Activated T-cell treated with anti-CD3 and anti-CD28 coated beads, Interleukin-2, amount 50 U/mL, for 24 hours (primary cell): ENCODE measurements at regions not wholly inside any gene's neighbourhood (a gene's known extent, or its start where the extent isn't known, plus 50 kb on each side); places are given as distances from the start of the nearest gene placed in this dataset.

Experiments
- DNase-seq: peaks from one replicate; pipeline ENCODE4 v3.0.0-alpha.2; 2020
- H3K27ac Mint-ChIP-seq: 2 replicates; pipeline ENCODE4 v1.8.0; 2020; ENCODE audit warnings: mild to moderate bottlenecking, mixed read lengths
- H3K27me3 Mint-ChIP-seq: 2 replicates; pipeline ENCODE4 v1.8.0; 2020; ENCODE audit warnings: mixed read lengths
- H3K36me3 Mint-ChIP-seq: 2 replicates; pipeline ENCODE4 v1.8.0; 2020; ENCODE audit warnings: low read depth, mixed read lengths
- H3K4me1 Mint-ChIP-seq: 2 replicates; pipeline ENCODE4 v1.8.0; 2020; ENCODE audit warnings: low read depth, mixed read lengths
- H3K4me3 Mint-ChIP-seq: 2 replicates; pipeline ENCODE4 v1.8.0; 2020; ENCODE audit warnings: mild to moderate bottlenecking, moderate library complexity, mixed read lengths
- H3K9me3 Mint-ChIP-seq: 2 replicates; pipeline ENCODE4 v1.8.0; 2020; ENCODE audit warnings: mixed read lengths

GRCh38 chr13:47279920-47280319 lies 383.1 kb upstream of the HTR2A start:
- Mint-ChIP-seq H3K27me3 (no peaks in the 10 kb centered on the region), H3K4me3 (no peak overlapping the region), H3K36me3 (no peaks in the 10 kb centered on the region), H3K9me3 (no peaks in the 10 kb centered on the region), H3K4me1 (no peaks in the 10 kb centered on the region), H3K27ac (no peak overlapping the region)
- DNase-seq: no peak

- no peak for DNase-seq
- Mint-ChIP-seq H3K27me3 (no peaks in the 10 kb centered on the region), H3K27ac (no peak overlapping the region), H3K9me3 (no peaks in the 10 kb centered on the region), H3K4me1 (no peaks in the 10 kb centered on the region), H3K36me3 (no peaks in the 10 kb centered on the region), H3K4me3 (no peak overlapping the region)
Measured at GRCh38 chr13:47277774-47278173, 380.9 kb upstream of the HTR2A start.

GRCh38 chr13:47268270-47268669 lies 371.4 kb upstream of the HTR2A start:
- H3K36me3 Mint-ChIP-seq: no peaks in the 10 kb centered on the region
- H3K4me1 Mint-ChIP-seq: no peaks in the 10 kb centered on the region
- H3K27ac Mint-ChIP-seq: no peak overlapping the region
- H3K4me3 Mint-ChIP-seq: no peak overlapping the region
- H3K9me3 Mint-ChIP-seq: no peaks in the 10 kb centered on the region
- no peaks in the 10 kb centered on the region for H3K27me3 Mint-ChIP-seq
- no peak for DNase-seq

- Mint-ChIP-seq H3K9me3 (no peaks in the 10 kb centered on the region), H3K27ac (no peak overlapping the region), H3K27me3 (no peaks in the 10 kb centered on the region), H3K4me1 (no peaks in the 10 kb centered on the region), H3K36me3 (no peaks in the 10 kb centered on the region), H3K4me3 (no peak overlapping the region)
- DNase-seq: no peak
Measured at GRCh38 chr13:47258384-47258783, 361.5 kb upstream of the HTR2A start.

- H3K27me3 Mint-ChIP-seq: no peaks in the 10 kb centered on the region
- no peaks in the 10 kb centered on the region for H3K36me3 Mint-ChIP-seq
- H3K27ac Mint-ChIP-seq: no peak overlapping the region
- H3K4me3 Mint-ChIP-seq: no peak overlapping the region
- H3K4me1 Mint-ChIP-seq: no peaks in the 10 kb centered on the region
- DNase-seq: no peak
- no peaks in the 10 kb centered on the region for H3K9me3 Mint-ChIP-seq
Measured at GRCh38 chr13:47256618-47257017, 359.8 kb upstream of the HTR2A start.

GRCh38 chr13:47252627-47253026 lies 355.8 kb upstream of the HTR2A start:
- H3K9me3 Mint-ChIP-seq: peaks cover 3% of the 10 kb centered on the region

DNA sequence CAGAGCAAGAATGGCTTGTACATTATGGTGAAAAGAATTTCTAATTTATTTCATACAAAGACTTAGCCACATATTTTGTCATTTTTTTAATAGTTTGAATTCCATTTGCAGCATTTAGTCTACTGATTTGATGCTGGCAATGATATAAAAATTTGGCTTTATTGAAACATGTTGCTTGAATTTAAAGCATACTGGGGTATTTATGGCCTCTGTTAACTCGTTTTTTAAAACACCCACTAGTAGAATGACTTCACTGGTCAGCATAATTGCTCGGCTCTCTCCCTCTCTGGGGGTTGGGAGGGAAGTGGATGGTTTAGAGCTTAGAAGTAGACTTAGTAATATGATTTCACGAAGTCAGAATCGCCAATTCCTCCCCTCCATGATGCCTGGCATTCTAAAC lies 354.9 kb upstream of the HTR2A start:
- no peak for DNase-seq
- no peak overlapping the region for H3K4me3 Mint-ChIP-seq
- no peaks in the 10 kb centered on the region for H3K36me3 Mint-ChIP-seq
- no peak overlapping the region for H3K27ac Mint-ChIP-seq
- no peaks in the 10 kb centered on the region for H3K27me3 Mint-ChIP-seq
- H3K4me1 Mint-ChIP-seq: no peaks in the 10 kb centered on the region
- H3K9me3 Mint-ChIP-seq: peaks cover 3% of the 10 kb centered on the region

More at GRCh38 chr13:47252627-47253026, 355.8 kb upstream of the HTR2A start:
- H3K27ac Mint-ChIP-seq: no peak overlapping the region
- no peak overlapping the region for H3K4me3 Mint-ChIP-seq
- no peak for DNase-seq
- H3K36me3 Mint-ChIP-seq: no peaks in the 10 kb centered on the region
- no peaks in the 10 kb centered on the region for H3K27me3 Mint-ChIP-seq
- no peaks in the 10 kb centered on the region for H3K4me1 Mint-ChIP-seq

GRCh38 chr13:47250146-47250545 lies 353.3 kb upstream of the HTR2A start:
- Mint-ChIP-seq H3K9me3 (peaks cover 3% of the 10 kb centered on the region), H3K36me3 (no peaks in the 10 kb centered on the region), H3K27ac (no peak overlapping the region), H3K4me3 (no peak overlapping the region), H3K27me3 (no peaks in the 10 kb centered on the region), H3K4me1 (no peaks in the 10 kb centered on the region)
- no peak for DNase-seq

DNA sequence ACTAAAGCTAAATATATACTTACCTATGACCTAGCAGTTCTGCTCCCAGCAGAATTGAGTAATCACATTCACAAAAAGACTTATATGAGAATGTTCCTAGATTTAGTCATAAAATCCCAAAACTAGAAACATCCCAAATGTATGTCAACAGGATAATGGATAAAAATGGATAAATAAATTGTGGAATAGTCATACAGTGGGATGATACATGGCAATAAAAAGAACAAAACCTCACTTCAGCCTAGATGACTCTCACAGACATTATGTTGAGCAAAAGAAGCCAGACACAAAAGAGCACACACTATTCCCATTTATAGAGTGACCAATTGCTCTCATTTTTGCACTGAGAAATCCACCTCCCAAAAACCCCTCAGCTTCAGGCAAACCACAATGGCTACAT lies 352.4 kb upstream of the HTR2A start:
- H3K4me3 Mint-ChIP-seq: no peak overlapping the region
- H3K9me3 Mint-ChIP-seq: peaks cover 3% of the 10 kb centered on the region
- no peak for DNase-seq
- H3K27ac Mint-ChIP-seq: no peak overlapping the region
- H3K36me3 Mint-ChIP-seq: no peaks in the 10 kb centered on the region
- H3K27me3 Mint-ChIP-seq: no peaks in the 10 kb centered on the region
- H3K4me1 Mint-ChIP-seq: no peaks in the 10 kb centered on the region

DNA sequence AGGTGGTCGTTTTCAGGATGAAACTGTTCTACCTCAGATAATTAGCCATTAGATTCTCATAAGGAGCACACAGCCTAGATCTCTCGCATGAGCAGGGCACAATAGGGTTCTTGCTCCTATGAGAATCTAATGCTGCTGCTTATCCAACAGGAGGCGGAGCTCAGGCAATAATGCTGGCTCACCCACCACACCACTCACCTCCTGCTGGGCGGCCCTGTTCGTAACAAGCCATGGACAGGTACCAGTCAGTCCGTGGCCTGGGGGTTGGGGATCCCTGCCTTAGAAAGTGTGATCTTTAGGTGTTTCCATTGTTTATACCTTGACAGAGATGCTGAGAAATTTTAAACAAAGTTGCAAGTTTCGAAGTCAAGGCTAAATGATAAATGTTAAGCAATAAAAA lies 344.6 kb upstream of the HTR2A start:
- Mint-ChIP-seq H3K4me3 (no peak overlapping the region), H3K4me1 (no peaks in the 10 kb centered on the region), H3K27ac (no peak overlapping the region), H3K36me3 (no peaks in the 10 kb centered on the region), H3K27me3 (no peaks in the 10 kb centered on the region), H3K9me3 (no peaks in the 10 kb centered on the region)
- DNase-seq: no peak

- Mint-ChIP-seq H3K4me1 (no peaks in the 10 kb centered on the region), H3K27me3 (no peaks in the 10 kb centered on the region), H3K4me3 (no peak overlapping the region), H3K36me3 (no peaks in the 10 kb centered on the region), H3K9me3 (no peaks in the 10 kb centered on the region), H3K27ac (no peak overlapping the region)
- no peak for DNase-seq
Measured at GRCh38 chr13:47239025-47239424, 342.2 kb upstream of the HTR2A start.

DNA sequence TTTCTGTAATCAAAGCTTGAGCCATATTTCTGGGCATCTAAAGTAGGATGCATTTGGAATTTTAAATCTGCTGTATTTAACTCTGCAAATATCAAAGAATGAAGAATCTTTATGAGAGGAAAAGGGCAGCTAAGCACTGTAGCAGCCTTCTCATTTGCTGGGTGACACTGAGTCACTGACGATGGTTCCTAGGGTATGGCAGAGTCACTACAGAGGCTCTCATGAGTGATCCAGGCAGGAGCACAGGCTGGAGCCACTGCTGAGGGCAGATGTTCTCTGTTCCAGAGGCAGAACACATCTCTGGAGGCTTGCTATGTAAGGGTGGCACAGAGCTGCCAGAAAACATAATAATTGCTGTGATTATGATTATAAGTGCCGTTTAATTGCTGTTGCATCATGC lies 340.7 kb upstream of the HTR2A start:
- H3K27me3 Mint-ChIP-seq: no peaks in the 10 kb centered on the region
- H3K27ac Mint-ChIP-seq: no peak overlapping the region
- no peak for DNase-seq
- no peaks in the 10 kb centered on the region for H3K36me3 Mint-ChIP-seq
- no peaks in the 10 kb centered on the region for H3K9me3 Mint-ChIP-seq
- no peaks in the 10 kb centered on the region for H3K4me1 Mint-ChIP-seq
- H3K4me3 Mint-ChIP-seq: no peak overlapping the region

- Mint-ChIP-seq H3K27ac (no peak overlapping the region), H3K27me3 (no peaks in the 10 kb centered on the region), H3K4me1 (no peaks in the 10 kb centered on the region), H3K4me3 (no peak overlapping the region), H3K36me3 (no peaks in the 10 kb centered on the region), H3K9me3 (peaks cover 18% of the 10 kb centered on the region)
- no peak for DNase-seq
Measured at GRCh38 chr13:47233734-47234133, 336.9 kb upstream of the HTR2A start.

DNA sequence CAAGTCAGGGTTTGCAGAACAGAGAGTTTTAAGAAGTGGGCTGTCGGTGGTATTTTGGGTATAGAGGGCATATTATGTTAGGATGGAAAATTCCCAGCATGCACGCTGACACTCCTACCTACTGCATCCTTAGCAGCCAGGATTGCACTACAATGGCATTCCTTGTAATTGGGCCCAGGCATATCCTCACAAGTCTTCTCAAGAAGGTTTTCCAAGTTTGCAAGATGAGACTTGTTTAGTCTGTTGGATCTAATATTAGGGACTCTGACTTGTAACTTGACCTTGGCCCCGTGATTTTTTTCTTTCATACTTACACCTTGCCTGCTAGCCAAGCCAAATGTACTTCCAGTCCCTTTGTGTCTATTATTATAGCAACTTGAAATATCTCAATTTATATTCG lies 335.7 kb upstream of the HTR2A start:
- H3K4me3 Mint-ChIP-seq: no peak overlapping the region
- H3K27ac Mint-ChIP-seq: no peak overlapping the region
- no peak for DNase-seq
- no peaks in the 10 kb centered on the region for H3K4me1 Mint-ChIP-seq
- peaks cover 18% of the 10 kb centered on the region for H3K9me3 Mint-ChIP-seq
- H3K27me3 Mint-ChIP-seq: no peaks in the 10 kb centered on the region
- no peaks in the 10 kb centered on the region for H3K36me3 Mint-ChIP-seq

- no peak overlapping the region for H3K27ac Mint-ChIP-seq
- no peaks in the 10 kb centered on the region for H3K27me3 Mint-ChIP-seq
- H3K4me3 Mint-ChIP-seq: no peak overlapping the region
- peaks cover 18% of the 10 kb centered on the region for H3K9me3 Mint-ChIP-seq
- no peak for DNase-seq
- H3K4me1 Mint-ChIP-seq: no peaks in the 10 kb centered on the region
- H3K36me3 Mint-ChIP-seq: no peaks in the 10 kb centered on the region
Measured at GRCh38 chr13:47230155-47230554, 333.3 kb upstream of the HTR2A start.

- H3K27ac Mint-ChIP-seq: no peak overlapping the region
- no peaks in the 10 kb centered on the region for H3K4me1 Mint-ChIP-seq
- H3K4me3 Mint-ChIP-seq: no peak overlapping the region
- H3K36me3 Mint-ChIP-seq: no peaks in the 10 kb centered on the region
- H3K27me3 Mint-ChIP-seq: no peaks in the 10 kb centered on the region
- no peak for DNase-seq
- H3K9me3 Mint-ChIP-seq: peaks cover 18% of the 10 kb centered on the region
Measured at GRCh38 chr13:47226516-47226915, 329.7 kb upstream of the HTR2A start.
